Medulla oblongata (tissue), 1 donor: ENCODE measurements at regions not wholly inside any gene's neighbourhood (a gene's known extent, or its start where the extent isn't known, plus 50 kb on each side); places are given as distances from the start of the nearest gene placed in this dataset.
A peak's percentile ranks its signal among the peaks of the same experiment; 100 is the strongest.
"Not testable (repeated sequence)": the region's sequence is repeated elsewhere in the genome, so short reads cannot be mapped to it uniquely, and the experiment has no call there.

Experiments
- DNase-seq: peaks from one replicate; pipeline ENCODE4 v3.0.0-alpha.2; 2015; ENCODE audit errors: extremely low spot score

DNA sequence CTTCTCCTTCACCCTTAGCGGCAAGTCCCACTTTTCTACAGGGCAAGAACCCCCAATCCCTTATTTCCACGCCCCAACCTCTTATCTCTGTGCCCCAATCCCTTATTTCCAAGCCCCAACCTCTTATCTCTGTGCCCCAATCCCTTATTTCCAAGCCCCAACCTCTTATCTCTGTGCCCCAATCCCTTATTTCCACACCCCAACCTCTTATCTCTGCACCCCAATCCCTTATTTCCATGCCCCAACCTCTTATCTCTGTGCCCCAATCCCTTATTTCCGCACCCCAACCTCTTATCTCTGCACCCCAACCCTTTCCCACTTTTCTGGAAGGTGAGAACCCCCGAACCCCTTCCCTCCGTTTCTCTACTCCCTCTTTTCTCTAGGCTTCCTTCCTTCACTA, 116.1 kb upstream of the GJE1 start:
- not testable (repeated sequence) for DNase-seq

DNA sequence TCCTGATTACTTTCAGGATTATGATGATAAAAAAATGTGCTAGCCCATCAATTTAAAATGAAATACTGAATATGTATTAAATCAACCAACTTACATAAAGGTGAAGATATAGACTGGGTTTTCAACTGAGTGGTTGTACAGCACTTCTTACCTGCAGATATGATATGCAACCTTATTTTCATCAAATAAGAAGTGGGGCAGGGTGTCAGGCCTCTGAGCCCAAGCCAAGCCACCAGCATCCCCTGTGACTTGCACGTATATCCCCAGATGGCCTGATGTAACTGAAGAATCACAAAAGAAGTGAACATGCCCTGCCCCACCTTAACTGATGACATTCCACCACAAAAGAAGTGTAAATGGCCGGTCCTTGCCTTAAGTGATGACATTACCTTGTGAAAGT, 117.3 kb upstream of the GJE1 start:
- DNase-seq, result not testable (repeated sequence)

DNA sequence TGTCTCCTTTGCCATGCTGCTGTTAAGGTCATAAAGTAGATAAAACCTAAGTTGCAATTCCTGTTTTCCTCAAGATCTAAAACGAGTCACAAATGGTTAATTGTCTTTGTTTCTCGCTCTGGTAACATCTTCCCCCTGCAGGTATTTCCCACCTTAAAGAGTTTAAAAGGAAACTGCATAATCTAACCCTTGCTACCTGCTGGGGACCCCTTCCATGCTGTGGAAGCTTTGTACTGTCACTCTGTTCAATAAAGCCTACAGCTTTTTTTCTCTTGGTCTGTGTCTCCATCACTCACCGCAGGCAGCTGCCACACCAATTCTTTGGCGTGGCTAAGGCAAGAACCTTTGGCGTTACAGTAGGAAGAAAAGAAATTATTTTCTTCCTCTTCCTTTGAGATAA, 117.7 kb upstream of the GJE1 start:
- DNase-seq, result no peak

DNA sequence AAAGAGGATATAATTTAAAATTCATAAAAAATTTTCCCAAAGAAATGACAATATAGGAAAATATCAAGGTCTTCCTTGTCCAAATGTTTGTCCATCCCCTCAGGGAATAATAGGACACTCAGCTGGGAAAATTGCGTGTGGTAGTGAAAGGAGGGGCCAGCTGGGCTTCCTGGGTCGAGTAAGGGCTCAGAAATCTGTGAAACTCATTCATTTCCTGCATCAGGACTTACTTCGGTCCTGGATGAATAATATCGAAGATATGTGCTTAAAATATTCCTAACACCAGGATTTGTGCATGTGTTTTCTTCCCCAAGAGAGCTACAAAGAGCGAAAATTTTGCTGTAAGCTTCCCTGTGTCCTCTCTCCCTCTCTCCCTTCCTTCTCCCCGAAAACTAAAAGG, 118.2 kb upstream of the GJE1 start:
- DNase-seq, result no peak

DNA sequence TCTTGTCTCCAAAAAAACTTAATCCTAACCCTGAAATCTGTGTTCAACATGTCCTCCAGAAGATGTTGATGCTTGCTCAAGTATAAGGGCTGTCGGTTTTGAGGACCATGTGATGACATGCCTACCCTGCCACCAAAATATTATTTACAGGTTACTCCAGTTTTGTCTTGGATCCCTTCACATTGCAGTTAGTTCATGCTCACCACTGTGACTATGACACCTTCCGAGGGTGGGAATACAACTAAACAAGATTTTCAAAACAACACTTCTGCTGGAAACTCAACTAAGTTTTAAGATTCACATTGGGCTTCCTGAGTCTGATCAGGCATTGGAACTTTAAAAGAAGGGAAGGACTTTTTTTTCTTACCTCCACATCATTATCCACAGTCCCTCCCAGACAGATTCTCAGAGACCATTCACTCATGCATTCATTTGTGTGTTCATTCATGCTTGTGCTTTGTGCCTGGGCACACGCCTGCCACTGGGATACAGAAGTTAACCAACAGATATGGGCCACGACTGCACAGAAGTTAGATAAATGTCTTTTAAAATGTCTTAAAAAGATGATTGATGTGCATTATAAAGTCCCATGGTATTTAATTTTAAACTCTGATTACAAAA, 118.7 kb upstream of the GJE1 start:
- DNase-seq, result no peak

DNA sequence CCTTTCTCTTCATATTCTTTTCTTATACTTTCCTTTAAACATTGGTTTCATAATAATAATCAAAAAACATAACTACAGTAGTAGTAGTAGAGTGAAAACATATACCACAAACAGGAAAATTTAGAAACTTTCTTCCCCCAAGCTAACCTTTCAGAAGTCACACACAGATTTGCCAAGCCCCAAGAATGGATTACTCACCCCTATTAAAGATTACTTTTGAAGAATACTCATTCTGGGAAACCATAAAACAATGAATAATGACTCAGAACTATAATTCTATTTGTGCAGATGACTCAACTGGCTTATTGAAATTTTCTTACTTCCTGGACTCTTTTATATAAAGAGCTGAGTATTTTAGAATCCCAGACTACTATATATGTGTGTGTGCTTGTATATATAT, 119.4 kb upstream of the GJE1 start:
- no peak for DNase-seq

DNA sequence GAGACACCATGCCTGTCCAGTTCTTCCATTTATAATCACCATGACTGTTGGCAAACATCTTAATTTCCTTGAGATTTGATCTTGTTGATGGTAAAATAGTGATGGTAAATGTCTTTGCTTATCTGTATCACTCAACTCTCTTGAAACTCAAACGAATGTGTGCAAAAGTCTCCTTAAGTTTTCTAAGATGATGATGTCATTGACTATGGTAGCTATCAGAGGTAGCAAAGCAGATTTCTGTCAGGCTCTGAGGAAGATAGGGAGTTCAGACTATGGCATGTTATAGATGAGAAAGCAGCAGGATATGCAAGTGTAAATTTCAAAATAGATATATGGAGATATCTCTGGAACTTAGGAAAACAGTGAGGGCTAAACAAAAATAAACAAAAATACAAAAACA, 121.0 kb upstream of the GJE1 start:
- no peak for DNase-seq

DNA sequence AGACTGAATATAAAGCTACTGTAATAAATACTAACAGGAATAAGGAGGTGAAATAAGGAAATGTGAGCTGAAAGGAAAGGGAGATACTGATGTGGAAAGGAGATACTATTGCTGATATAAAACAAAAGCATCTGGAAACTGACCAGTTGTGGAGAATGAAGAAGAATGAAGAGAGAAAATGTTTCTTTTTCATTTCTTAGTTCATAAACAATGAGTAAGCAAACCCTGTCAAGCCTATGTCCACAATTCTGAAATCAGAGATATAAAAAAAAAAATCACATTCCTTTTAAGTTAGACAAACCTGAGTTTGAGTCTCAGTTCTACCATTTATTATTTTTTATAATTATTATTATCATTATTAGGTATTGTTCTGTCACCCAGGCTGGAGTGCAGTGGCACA, 121.6 kb upstream of the GJE1 start:
- no peak for DNase-seq

DNA sequence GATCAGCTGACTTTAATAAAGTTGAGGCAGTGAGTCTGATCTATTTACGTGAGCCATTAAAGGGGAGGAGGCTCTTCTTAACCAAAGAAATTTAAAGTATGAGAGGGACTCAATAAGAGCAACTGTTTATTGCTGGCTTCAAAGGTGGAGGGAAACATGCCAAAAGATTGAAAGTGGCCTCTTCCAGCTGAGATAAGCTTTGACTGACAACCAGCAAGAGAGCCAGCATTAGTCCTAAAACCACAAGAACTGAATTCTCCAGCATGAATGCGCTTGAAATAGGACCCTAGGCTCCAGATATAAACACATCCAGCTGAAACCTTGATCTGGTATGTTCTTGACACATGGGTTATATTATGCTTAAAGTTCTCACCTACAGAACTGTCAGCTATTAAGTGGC, 123.1 kb upstream of the GJE1 start:
- DNase-seq, result no peak

DNA sequence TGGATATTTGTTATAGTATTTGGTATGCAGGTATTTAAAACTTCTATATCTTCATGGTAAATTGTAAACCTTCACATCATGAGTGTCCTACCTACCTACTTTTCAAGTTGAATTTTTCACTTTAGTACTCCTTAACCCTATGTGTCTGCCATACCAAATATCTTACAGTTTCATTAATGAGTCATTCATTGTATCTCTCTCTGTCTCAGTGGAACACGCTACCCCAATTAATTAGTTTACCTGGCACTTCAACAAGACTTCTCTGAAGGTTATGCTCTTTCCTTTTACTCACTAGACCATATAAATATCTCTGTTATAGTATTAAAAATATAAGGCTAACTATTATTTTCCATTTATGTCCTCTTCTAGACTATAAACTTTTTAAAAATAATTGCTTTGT, 123.9 kb upstream of the GJE1 start:
- DNase-seq, result no peak

DNA sequence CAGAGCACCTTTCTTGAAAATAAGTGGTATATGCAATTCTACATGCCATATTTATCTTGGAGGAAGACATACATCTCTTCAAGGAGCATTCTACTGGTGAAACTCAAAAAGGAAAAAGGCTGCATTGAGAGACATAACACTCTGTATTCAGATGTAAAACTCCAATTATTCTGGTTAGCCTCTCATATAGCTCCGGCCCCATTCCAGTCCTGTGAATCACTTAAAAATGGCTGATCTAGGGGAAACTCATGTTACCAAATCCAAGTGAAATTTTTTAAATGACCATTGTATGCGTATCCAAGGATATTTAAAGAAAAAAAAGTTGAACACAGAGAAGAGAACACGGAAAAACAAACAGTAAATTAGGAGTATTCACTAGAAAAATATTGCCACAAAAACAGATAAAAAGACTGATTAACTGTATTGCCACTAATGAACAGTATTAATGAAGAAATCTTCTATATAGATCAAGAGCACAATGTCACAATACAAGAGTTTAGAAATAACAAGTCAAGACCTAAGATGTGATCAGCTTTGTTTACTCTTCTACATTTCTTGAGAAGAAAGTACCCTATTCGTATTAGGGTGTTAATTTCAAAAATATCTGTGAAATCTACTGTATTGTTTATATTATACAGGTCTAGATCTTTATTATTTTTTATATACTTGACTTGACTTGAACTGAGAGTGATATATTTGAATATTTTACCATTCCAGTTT, 124.5 kb upstream of the GJE1 start:
- no peak for DNase-seq

DNA sequence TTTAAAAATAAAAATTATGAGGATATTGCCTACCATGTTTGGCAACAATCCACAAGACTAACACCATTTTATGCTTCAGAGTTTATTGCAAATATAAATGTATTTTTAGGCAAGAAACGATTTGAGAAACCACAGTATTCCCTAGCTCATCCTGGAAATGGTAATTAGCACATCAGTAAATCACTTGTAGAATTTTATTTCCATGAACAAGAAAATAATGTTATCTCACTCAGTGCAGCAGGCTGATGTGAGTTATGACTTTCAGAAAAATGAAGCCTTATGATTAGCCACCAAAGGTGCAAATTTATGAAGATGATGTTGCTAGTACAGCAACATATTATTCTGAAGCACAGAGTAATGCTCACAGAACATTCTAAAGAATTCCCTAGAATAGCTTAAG, 127.7 kb upstream of the GJE1 start:
- DNase-seq, result no peak

DNA sequence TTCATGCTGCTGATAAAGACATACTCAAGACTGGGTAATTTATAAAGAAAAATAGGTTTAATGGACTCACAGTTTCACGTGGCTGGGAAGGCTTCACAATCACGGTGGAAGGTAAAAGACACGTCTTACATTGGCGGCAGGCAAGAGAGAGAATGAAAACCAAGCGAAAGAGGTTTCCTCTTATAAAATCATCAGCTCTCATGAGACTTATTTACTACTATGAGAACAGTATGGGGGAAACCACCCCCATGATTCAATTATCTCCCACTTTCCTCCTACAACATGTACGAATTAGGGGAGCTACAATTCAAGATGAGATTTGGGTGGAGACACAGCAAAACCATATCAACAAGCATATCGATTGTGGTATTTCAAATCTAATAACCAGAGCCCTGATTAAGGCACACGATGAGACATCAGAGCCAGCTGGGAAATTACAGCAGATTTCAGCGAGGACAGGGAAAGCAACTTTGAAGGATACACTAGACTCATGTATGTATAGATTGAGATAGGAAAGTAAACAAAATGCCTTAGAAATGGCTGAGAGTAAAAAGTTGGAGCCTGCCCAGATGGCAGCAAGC, 129.8 kb upstream of the GJE1 start:
- no peak for DNase-seq

DNA sequence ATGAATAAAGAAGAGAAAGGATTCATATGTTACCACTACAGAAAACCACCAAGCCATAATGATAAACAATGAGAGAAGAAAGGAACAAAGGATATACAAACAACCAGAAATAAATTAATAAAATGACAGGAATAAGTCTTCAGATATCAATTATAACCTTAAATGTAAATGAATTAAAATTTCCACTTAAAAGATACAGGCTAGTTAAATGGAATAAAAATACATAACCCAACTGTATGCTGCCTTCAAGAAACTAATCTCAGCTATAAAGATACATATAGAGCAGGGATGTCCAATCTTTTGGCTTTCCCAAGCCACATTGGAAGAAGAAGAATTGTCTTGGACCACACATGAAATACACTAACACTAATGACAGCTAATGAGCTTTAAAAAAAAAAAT, 135.9 kb upstream of the GJE1 start:
- no peak for DNase-seq

DNA sequence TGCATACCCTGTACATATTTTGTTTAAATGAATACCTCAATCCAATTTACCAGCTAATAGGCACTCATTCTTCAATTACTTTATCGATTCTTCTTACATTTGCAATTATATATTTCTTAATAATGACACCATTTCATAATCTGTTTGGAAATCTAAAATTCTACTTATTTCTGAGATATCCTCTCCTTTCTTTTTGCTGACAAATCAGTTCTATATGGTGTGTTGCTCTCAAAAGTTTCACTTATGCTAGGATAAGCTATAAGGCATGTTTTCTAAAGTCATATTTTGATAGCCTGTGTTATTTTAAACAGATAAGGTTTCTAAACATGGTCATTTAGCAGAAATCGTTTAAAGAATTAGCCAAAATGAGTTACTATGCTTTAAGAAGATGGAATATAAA, 140.6 kb upstream of the GJE1 start:
- DNase-seq, result no peak

DNA sequence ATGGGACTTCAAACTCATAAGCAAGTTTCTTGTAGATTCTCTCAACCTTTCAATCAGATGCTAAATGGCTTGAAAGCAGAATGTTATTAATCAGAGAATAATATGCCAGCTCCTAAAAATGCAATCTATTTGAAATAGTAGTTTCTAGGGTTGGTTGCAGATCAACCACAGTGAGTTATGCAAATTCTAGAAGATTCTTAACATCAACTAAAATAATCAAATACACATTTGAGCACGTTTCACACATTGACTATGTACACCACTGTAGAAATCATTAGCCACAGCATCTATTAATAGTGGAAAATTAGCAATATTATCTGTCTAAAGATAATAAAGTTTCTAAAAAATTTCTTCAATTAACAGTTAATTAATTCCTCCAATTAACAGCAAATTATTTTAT, 141.9 kb upstream of the GJE1 start:
- DNase-seq, result no peak

DNA sequence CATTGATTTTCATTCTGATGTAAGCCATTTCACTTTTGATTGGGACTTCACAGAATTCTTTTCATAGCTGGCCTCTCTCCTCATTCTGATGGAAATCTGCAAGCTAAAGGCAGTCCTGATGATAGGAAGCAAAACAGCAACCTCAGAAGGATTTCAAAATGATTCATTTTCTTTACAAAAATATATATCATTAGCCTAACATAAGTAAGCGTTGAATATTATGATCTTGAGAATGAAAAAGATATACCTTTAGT, 143.1 kb upstream of the GJE1 start:
- no peak for DNase-seq

DNA sequence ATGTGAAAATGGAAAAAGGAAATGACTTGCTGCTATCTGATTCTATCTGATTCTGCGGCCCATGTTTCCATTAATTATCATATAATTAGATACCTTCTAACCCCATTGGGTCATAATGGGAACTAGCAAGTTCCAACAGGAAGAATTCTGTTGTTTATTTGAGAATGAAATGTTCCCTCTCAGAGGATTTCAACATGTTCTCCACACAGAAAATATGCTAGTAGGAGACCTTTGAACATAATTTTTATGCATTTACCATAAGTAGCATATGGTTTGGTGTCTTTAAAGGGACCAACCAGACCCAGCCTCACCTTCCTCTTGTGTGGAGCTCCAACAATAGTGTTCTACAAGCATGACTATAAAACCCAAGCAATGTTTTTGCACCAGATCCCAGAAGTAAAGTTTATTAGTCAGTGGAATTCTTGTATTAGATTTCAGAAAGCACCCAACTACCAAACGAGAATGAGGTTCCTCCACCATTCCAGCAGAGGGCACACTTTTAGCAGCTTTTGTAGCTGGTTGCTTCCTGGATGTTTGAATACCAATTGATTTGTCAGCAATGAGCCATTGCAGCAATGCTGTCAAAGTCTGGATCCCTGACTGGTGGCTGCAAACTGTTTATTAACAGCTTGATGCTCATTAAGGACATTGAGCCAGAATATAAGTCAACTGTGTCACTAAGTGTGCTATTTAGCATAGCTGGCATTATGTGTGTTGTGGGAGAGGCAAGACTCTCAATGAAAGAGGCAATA, 143.6 kb upstream of the GJE1 start:
- DNase-seq, result peak; percentile 26

DNA sequence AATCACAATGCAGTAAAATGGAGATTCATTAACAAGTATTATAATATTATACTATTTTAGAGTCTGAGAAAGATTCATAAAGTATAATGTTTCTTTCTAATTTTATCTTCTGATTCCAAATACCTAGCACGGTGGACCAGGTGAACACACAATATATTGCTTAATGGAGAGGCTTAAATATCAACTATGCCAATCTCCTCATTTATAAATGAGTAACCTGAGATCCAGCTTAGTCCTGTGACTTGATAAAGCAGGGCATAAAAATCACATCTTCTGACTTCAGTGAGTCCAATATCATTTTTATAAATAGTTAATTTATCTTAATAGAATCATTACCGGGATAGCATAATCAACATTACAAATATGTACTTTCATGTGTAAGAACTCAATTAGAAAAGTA, 144.4 kb upstream of the GJE1 start:
- no peak for DNase-seq

DNA sequence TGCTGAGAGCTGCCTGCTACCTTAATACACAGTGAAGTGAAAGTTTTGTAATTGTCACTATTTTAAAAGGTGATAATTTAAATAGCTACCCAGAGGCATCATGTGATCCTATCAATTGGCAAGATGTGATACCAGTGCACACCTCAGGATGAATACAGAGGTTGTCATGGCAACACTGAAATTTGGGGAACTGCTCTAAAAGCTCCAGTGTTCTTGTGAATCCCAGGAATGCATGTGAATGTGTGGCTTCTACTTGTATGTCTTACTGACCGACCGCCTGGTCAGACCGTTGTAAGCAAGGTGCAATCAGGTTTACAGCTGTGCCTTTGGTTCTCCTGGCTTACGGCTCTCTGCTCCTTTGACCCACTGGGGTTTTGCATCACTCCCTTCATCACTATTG, 146.3 kb upstream of the GJE1 start:
- DNase-seq, result no peak

DNA sequence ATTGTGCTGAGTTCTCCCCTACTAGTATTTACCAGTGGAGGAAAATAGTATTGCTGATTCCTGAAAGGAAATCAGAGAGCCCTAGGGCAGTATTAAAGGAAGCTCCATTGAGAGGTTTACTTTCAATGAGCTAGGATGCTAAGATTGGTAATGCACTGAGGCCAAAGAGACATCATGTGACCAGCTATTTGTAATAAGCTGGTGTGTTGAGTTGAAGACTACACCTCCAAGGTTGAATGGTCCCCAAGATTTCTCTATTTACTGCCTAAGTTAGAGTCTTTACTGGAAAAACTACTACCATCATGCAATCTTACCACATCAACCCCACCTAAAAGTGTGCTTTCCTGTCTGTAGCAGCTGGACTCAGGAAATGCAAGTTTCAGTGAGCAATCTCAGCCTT, 151.5 kb upstream of the GJE1 start:
- DNase-seq, result no peak

DNA sequence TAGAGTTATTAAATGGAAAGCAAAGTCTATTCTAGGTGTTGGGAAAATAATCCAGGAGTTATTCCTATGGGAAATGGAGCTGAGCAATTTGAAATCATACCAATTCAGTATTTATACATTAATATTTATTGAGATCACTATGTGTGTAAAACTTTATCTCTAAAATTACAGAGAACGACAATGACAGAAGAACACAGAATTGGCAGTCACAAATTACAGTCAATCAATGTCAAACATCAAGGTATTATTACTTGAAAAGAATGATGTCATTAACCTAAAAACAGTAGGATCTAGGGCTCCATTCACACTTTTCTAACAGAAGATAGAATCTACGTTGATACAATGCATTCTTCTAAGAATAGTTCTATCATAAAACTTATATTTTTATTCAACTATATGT, 154.9 kb upstream of the GJE1 start:
- no peak for DNase-seq

DNA sequence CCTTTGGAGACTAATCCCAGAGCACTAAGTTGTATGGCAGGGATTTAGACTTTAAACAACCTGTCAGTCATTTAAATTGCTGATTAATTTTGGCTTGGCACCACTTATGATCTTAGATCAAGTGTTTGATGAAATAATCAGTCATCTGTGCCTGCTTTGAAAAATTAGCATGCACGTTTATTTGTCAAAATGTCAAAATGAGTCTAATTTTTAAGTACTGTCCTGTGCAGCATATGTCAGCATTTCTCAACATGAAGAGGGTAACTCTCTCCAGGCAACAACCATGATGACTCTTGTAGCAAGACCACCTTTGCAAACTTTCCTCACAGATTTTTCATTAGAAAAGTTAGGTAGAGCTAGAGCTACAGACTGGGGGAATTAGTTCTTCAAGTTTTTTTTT, 155.7 kb upstream of the GJE1 start:
- DNase-seq, result no peak
